ENCODE measurements at regions not wholly inside any gene's neighbourhood (a gene's known extent, or its start where the extent isn't known, plus 50 kb on each side); places are given as distances from the start of the nearest gene placed in this dataset.

GRCh38 chr12:30837595-30837994, 82.8 kb upstream of the CAPRIN2 start:
- Histone ChIP-seq H3K9ac (ENCODE audit: low read length) (no peak overlapping the region), H3K4me3 (ENCODE audit: low read depth, low read length, poor library complexity, severe bottlenecking) (no peak overlapping the region), H3K9me3 (ENCODE audit: low read length) (no peaks in the 10 kb centered on the region), H3K4me1 (ENCODE audit: insufficient read depth, low read length, severe bottlenecking) (no peaks in the 10 kb centered on the region), H2AFZ (ENCODE audit: low read length) (no peak overlapping the region), H3K36me3 (ENCODE audit: insufficient read depth, low read length) (no peaks in the 10 kb centered on the region), H3K27me3 (ENCODE audit: insufficient read depth, low read length) (no peaks in the 10 kb centered on the region), H3F3A (ENCODE audit: insufficient read depth, low read length) (no peaks in the 10 kb centered on the region), H4K20me1 (ENCODE audit: insufficient read depth, low read length) (no peaks in the 10 kb centered on the region), H3K79me2 (ENCODE audit: insufficient read depth, low read length) (no peaks in the 10 kb centered on the region), H3K4me2 (ENCODE audit: low read length) (no peak overlapping the region), H3K9me2 (ENCODE audit: low read depth, low read length) (no peaks in the 10 kb centered on the region), H3K27ac (ENCODE audit: low read depth, low read length, poor library complexity, severe bottlenecking) (no peak overlapping the region)
- TF ChIP-seq CTCF (IDR thresholded peaks at IDR 0.05; ENCODE audit: low read length) (no peak), EZH2 (IDR thresholded peaks at IDR 0.05; ENCODE audit: borderline replicate concordance, low read length) (no peak)

- Histone ChIP-seq H3K4me1 (ENCODE audit: insufficient read depth, low read length, severe bottlenecking) (no peaks in the 10 kb centered on the region), H2AFZ (ENCODE audit: low read length) (no peak overlapping the region), H3K4me3 (ENCODE audit: low read depth, low read length, poor library complexity, severe bottlenecking) (no peak overlapping the region), H3K9me3 (ENCODE audit: low read length) (no peaks in the 10 kb centered on the region), H3K9ac (ENCODE audit: low read length) (no peak overlapping the region), H3K4me2 (ENCODE audit: low read length) (no peak overlapping the region), H3K9me2 (ENCODE audit: low read depth, low read length) (no peaks in the 10 kb centered on the region), H4K20me1 (ENCODE audit: insufficient read depth, low read length) (no peaks in the 10 kb centered on the region), H3K79me2 (ENCODE audit: insufficient read depth, low read length) (no peaks in the 10 kb centered on the region), H3K36me3 (ENCODE audit: insufficient read depth, low read length) (no peaks in the 10 kb centered on the region), H3K27ac (ENCODE audit: low read depth, low read length, poor library complexity, severe bottlenecking) (no peak overlapping the region), H3F3A (ENCODE audit: insufficient read depth, low read length) (no peaks in the 10 kb centered on the region), H3K27me3 (ENCODE audit: insufficient read depth, low read length) (no peaks in the 10 kb centered on the region)
- no peak for TF ChIP-seq CTCF (IDR thresholded peaks at IDR 0.05; ENCODE audit: low read length)
- no peak for TF ChIP-seq EZH2 (IDR thresholded peaks at IDR 0.05; ENCODE audit: borderline replicate concordance, low read length)
Measured at GRCh38 chr12:30836656-30837445, 82.1 kb upstream of the CAPRIN2 start.

- TF ChIP-seq EZH2 (IDR thresholded peaks at IDR 0.05; ENCODE audit: borderline replicate concordance, low read length) (no peak), CTCF (IDR thresholded peaks at IDR 0.05; ENCODE audit: low read length) (no peak)
- Histone ChIP-seq H3K27ac (ENCODE audit: low read depth, low read length, poor library complexity, severe bottlenecking) (no peak overlapping the region), H2AFZ (ENCODE audit: low read length) (no peak overlapping the region), H4K20me1 (ENCODE audit: insufficient read depth, low read length) (no peaks in the 10 kb centered on the region), H3K4me1 (ENCODE audit: insufficient read depth, low read length, severe bottlenecking) (no peaks in the 10 kb centered on the region), H3K36me3 (ENCODE audit: insufficient read depth, low read length) (no peaks in the 10 kb centered on the region), H3K9ac (ENCODE audit: low read length) (no peak overlapping the region), H3K27me3 (ENCODE audit: insufficient read depth, low read length) (no peaks in the 10 kb centered on the region), H3K79me2 (ENCODE audit: insufficient read depth, low read length) (no peaks in the 10 kb centered on the region), H3F3A (ENCODE audit: insufficient read depth, low read length) (no peaks in the 10 kb centered on the region), H3K9me2 (ENCODE audit: low read depth, low read length) (no peaks in the 10 kb centered on the region), H3K4me2 (ENCODE audit: low read length) (no peak overlapping the region), H3K9me3 (ENCODE audit: low read length) (no peaks in the 10 kb centered on the region), H3K4me3 (ENCODE audit: low read depth, low read length, poor library complexity, severe bottlenecking) (no peak overlapping the region)
Measured at GRCh38 chr12:30835216-30835615, 80.5 kb upstream of the CAPRIN2 start.
